ENCODE measurements at regions not wholly inside any gene's neighbourhood (a gene's known extent, or its start where the extent isn't known, plus 50 kb on each side); places are given as distances from the start of the nearest gene placed in this dataset.

DNA sequence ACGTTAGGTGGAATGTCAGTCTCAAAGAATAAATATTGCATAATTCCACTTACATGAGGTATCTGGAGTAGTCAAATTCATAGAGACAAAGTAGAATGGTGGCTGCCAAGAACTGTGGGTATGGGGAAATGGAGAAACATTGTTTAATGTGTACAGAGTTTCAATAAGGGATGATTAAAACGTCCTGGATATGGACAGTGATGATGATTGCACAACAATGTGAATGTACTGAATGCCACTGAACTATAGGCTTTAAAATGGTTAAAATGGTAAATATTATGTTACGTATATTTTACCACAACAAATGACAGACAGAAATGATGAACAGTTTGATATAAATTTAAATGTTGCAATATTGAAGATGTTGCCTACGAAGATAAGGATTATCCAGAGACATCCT lies 602.0 kb upstream of the PKDCC start:
- TF ChIP-seq, protein P1, sequence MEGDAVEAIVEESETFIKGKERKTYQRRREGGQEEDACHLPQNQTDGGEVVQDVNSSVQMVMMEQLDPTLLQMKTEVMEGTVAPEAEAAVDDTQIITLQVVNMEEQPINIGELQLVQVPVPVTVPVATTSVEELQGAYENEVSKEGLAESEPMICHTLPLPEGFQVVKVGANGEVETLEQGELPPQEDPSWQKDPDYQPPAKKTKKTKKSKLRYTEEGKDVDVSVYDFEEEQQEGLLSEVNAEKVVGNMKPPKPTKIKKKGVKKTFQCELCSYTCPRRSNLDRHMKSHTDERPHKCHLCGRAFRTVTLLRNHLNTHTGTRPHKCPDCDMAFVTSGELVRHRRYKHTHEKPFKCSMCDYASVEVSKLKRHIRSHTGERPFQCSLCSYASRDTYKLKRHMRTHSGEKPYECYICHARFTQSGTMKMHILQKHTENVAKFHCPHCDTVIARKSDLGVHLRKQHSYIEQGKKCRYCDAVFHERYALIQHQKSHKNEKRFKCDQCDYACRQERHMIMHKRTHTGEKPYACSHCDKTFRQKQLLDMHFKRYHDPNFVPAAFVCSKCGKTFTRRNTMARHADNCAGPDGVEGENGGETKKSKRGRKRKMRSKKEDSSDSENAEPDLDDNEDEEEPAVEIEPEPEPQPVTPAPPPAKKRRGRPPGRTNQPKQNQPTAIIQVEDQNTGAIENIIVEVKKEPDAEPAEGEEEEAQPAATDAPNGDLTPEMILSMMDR (IDR thresholded peaks at IDR 0.05): no peak
- TF ChIP-seq POLR2A (IDR thresholded peaks at IDR 0.05): no peak

All from thyroid gland (tissue), 4 donors.